SK-N-SH (cell line): ENCODE measurements at regions not wholly inside any gene's neighbourhood (a gene's known extent, or its start where the extent isn't known, plus 50 kb on each side); places are given as distances from the start of the nearest gene placed in this dataset.

Experiments
- FOSL2 ChIP-seq: IDR thresholded peaks from 2 replicates; pipeline ENCODE4 v1.4.0; 2012; ENCODE audit warnings: low read depth, mild to moderate bottlenecking, moderate library complexity, borderline replicate concordance
- JUND ChIP-seq: IDR thresholded peaks from 2 replicates; pipeline ENCODE4 v1.4.0; 2012

- no peak for TF ChIP-seq JUND
- no peak for TF ChIP-seq FOSL2
These were observed 1399.8 kb upstream of the ACVR2A start for GRCh38 chr2:146444987-146445386.
